ENCODE measurements at regions not wholly inside any gene's neighbourhood (a gene's known extent, or its start where the extent isn't known, plus 50 kb on each side); places are given as distances from the start of the nearest gene placed in this dataset.

DNA sequence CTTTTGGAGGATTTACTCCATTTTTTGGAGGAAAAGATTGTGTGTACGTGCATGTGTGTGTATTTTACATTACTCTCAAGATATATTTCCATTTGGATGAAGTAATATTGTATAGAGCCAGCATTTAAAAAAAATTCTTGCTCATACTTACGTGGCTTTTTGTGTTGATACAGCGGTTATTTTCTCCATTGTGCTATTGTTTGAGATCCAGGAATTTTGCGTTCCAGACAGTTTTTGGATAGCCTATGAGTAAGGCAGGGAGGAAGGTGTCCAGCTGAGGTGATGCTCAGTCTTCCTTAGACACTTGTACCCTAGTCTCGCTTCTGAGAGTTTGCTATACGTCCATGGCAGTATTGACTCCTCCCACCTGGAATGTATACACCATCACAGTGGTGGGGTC, 92.2 kb upstream of the ARHGEF7 start:
- CTCF ChIA-PET: no interaction called here
- peaks cover 3% of the 10 kb centered on the region; the same call in 1 of the 2 replicates for H3K27me3 Mint-ChIP-seq (ENCODE audit: low read depth)
- peaks cover 14% of the 10 kb centered on the region for H3K36me3 Mint-ChIP-seq
- no peak for ATAC-seq
- H3K9me3 Mint-ChIP-seq: peaks cover 25% of the 10 kb centered on the region
- H3K4me1 Mint-ChIP-seq: no peaks in the 10 kb centered on the region
- no peak for DNase-seq (ENCODE audit: low spot score)
- TF ChIP-seq, protein P1, sequence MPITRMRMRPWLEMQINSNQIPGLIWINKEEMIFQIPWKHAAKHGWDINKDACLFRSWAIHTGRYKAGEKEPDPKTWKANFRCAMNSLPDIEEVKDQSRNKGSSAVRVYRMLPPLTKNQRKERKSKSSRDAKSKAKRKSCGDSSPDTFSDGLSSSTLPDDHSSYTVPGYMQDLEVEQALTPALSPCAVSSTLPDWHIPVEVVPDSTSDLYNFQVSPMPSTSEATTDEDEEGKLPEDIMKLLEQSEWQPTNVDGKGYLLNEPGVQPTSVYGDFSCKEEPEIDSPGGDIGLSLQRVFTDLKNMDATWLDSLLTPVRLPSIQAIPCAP (CRISPR knock-in tag; IDR thresholded peaks at IDR 0.05): no peak
- no peak for TF ChIP-seq SMAD3 (CRISPR knock-in tag; IDR thresholded peaks at IDR 0.05; ENCODE audit: borderline replicate concordance)
- H3K4me3 Mint-ChIP-seq: no peak overlapping the region
- POLR2A ChIA-PET: no interaction called here
- no peak overlapping the region for H3K27ac Mint-ChIP-seq

- Mint-ChIP-seq H3K4me3 (no peak overlapping the region), H3K9me3 (peaks cover 25% of the 10 kb centered on the region), H3K27ac (no peak overlapping the region), H3K36me3 (peaks cover 14% of the 10 kb centered on the region), H3K27me3 (ENCODE audit: low read depth) (peaks cover 3% of the 10 kb centered on the region; the same call in 1 of the 2 replicates), H3K4me1 (no peaks in the 10 kb centered on the region)
- no peak for DNase-seq (ENCODE audit: low spot score)
- POLR2A ChIA-PET: no interaction called here
- ATAC-seq: no peak
- CTCF ChIA-PET: no interaction called here
- TF ChIP-seq GTF2I (CRISPR knock-in tag; conservative IDR thresholded peaks at IDR 0.05): no peak
- no peak for TF ChIP-seq NFATC4 (CRISPR knock-in tag; IDR thresholded peaks at IDR 0.05)
- TF ChIP-seq, protein P2, sequence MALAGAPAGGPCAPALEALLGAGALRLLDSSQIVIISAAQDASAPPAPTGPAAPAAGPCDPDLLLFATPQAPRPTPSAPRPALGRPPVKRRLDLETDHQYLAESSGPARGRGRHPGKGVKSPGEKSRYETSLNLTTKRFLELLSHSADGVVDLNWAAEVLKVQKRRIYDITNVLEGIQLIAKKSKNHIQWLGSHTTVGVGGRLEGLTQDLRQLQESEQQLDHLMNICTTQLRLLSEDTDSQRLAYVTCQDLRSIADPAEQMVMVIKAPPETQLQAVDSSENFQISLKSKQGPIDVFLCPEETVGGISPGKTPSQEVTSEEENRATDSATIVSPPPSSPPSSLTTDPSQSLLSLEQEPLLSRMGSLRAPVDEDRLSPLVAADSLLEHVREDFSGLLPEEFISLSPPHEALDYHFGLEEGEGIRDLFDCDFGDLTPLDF (CRISPR knock-in tag; IDR thresholded peaks at IDR 0.05): no peak
- TF ChIP-seq TCF7 (CRISPR knock-in tag; IDR thresholded peaks at IDR 0.05; ENCODE audit: low read depth): no peak
- no peak for TF ChIP-seq JAZF1 (CRISPR knock-in tag; IDR thresholded peaks at IDR 0.05)
- no peak for TF ChIP-seq TEAD1 (CRISPR knock-in tag; IDR thresholded peaks at IDR 0.05)
- TF ChIP-seq, protein P3, sequence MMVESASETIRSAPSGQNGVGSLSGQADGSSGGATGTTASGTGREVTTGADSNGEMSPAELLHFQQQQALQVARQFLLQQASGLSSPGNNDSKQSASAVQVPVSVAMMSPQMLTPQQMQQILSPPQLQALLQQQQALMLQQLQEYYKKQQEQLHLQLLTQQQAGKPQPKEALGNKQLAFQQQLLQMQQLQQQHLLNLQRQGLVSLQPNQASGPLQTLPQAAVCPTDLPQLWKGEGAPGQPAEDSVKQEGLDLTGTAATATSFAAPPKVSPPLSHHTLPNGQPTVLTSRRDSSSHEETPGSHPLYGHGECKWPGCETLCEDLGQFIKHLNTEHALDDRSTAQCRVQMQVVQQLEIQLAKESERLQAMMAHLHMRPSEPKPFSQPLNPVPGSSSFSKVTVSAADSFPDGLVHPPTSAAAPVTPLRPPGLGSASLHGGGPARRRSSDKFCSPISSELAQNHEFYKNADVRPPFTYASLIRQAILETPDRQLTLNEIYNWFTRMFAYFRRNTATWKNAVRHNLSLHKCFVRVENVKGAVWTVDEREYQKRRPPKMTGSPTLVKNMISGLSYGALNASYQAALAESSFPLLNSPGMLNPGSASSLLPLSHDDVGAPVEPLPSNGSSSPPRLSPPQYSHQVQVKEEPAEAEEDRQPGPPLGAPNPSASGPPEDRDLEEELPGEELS (CRISPR knock-in tag; IDR thresholded peaks at IDR 0.05): no peak
- TF ChIP-seq KAT7 (CRISPR knock-in tag; IDR thresholded peaks at IDR 0.05; ENCODE audit: borderline replicate concordance): no peak
- no peak for TF ChIP-seq ARID4B (CRISPR knock-in tag; IDR thresholded peaks at IDR 0.05; ENCODE audit: borderline replicate concordance)
- no peak for TF ChIP-seq PREB (CRISPR knock-in tag; IDR thresholded peaks at IDR 0.05; ENCODE audit: borderline replicate concordance)
- no peak for TF ChIP-seq NFYB (CRISPR knock-in tag; conservative IDR thresholded peaks at IDR 0.05; ENCODE audit: low read depth)
- TF ChIP-seq, protein P4, sequence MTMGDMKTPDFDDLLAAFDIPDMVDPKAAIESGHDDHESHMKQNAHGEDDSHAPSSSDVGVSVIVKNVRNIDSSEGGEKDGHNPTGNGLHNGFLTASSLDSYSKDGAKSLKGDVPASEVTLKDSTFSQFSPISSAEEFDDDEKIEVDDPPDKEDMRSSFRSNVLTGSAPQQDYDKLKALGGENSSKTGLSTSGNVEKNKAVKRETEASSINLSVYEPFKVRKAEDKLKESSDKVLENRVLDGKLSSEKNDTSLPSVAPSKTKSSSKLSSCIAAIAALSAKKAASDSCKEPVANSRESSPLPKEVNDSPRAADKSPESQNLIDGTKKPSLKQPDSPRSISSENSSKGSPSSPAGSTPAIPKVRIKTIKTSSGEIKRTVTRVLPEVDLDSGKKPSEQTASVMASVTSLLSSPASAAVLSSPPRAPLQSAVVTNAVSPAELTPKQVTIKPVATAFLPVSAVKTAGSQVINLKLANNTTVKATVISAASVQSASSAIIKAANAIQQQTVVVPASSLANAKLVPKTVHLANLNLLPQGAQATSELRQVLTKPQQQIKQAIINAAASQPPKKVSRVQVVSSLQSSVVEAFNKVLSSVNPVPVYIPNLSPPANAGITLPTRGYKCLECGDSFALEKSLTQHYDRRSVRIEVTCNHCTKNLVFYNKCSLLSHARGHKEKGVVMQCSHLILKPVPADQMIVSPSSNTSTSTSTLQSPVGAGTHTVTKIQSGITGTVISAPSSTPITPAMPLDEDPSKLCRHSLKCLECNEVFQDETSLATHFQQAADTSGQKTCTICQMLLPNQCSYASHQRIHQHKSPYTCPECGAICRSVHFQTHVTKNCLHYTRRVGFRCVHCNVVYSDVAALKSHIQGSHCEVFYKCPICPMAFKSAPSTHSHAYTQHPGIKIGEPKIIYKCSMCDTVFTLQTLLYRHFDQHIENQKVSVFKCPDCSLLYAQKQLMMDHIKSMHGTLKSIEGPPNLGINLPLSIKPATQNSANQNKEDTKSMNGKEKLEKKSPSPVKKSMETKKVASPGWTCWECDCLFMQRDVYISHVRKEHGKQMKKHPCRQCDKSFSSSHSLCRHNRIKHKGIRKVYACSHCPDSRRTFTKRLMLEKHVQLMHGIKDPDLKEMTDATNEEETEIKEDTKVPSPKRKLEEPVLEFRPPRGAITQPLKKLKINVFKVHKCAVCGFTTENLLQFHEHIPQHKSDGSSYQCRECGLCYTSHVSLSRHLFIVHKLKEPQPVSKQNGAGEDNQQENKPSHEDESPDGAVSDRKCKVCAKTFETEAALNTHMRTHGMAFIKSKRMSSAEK (CRISPR knock-in tag; IDR thresholded peaks at IDR 0.05; ENCODE audit: borderline replicate concordance): no peak
- TF ChIP-seq, protein P5, sequence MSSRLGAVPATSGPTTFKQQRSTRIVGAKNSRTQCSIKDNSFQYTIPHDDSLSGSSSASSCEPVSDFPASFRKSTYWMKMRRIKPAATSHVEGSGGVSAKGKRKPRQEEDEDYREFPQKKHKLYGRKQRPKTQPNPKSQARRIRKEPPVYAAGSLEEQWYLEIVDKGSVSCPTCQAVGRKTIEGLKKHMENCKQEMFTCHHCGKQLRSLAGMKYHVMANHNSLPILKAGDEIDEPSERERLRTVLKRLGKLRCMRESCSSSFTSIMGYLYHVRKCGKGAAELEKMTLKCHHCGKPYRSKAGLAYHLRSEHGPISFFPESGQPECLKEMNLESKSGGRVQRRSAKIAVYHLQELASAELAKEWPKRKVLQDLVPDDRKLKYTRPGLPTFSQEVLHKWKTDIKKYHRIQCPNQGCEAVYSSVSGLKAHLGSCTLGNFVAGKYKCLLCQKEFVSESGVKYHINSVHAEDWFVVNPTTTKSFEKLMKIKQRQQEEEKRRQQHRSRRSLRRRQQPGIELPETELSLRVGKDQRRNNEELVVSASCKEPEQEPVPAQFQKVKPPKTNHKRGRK (CRISPR knock-in tag; IDR thresholded peaks at IDR 0.05; ENCODE audit: borderline replicate concordance): no peak
Observed at GRCh38 chr13:111022241-111022640, 92.9 kb upstream of the ARHGEF7 start.
